GM23338 (cell line): ENCODE measurements at regions not wholly inside any gene's neighbourhood (a gene's known extent, or its start where the extent isn't known, plus 50 kb on each side); places are given as distances from the start of the nearest gene placed in this dataset.

ENCODE experiments used
- ATAC-seq: fragments of 200-7000 bp; cut with Tn5 transposase; 3 replicates; pipeline ENCODE4 v1.9.1; 2020
- DNase-seq: peaks from one replicate; pipeline ENCODE4 v3.0.0-alpha.2; 2015; ENCODE audit warnings: low spot score
- H2AFZ ChIP-seq: fragments of 200-600 bp; sonication (generic); 2 replicates; pipeline ENCODE4 v1.8.0; 2016; ENCODE audit warnings: antibody characterized with exemption, mild to moderate bottlenecking, moderate library complexity
- H3F3A ChIP-seq: fragments of 200-600 bp; sonication (generic); replicated peaks from 2 replicates; pipeline ENCODE4 v1.8.0; 2017; ENCODE audit warnings: antibody characterized with exemption, mixed run types, low read depth
- H3K27ac ChIP-seq: fragments of 200-600 bp; sonication (generic); 2 replicates; pipeline ENCODE4 v1.6.1; 2016; ENCODE audit warnings: low read depth
- H3K27me3 ChIP-seq: fragments of 200-600 bp; sonication (generic); 2 replicates; pipeline ENCODE4 v1.8.0; 2016; ENCODE audit warnings: mild to moderate bottlenecking, mixed run types, moderate library complexity; ENCODE audit not compliant: insufficient read depth
- H3K36me3 ChIP-seq: fragments of 200-600 bp; sonication (generic); 2 replicates; pipeline ENCODE4 v1.8.0; 2016; ENCODE audit warnings: mild to moderate bottlenecking; ENCODE audit not compliant: insufficient read depth
- H3K4me1 ChIP-seq: fragments of 200-600 bp; sonication (generic); 2 replicates; pipeline ENCODE4 v1.8.0; 2016; ENCODE audit warnings: mild to moderate bottlenecking, moderate library complexity; ENCODE audit not compliant: insufficient read depth
- H3K4me2 ChIP-seq: fragments of 200-600 bp; sonication (generic); 2 replicates; pipeline ENCODE4 v1.7.1; 2017; ENCODE audit warnings: mixed run types
- H3K4me3 ChIP-seq: fragments of 200-600 bp; sonication (generic); 2 replicates; pipeline ENCODE4 v1.6.1; 2016; ENCODE audit warnings: mixed run types
- H3K79me2 ChIP-seq: fragments of 200-600 bp; sonication (generic); replicated peaks from 2 replicates; pipeline ENCODE4 v1.8.0; 2017; ENCODE audit warnings: mild to moderate bottlenecking; ENCODE audit not compliant: insufficient read depth
- H3K9me2 ChIP-seq: fragments of 200-600 bp; sonication (generic); 2 replicates; pipeline ENCODE4 v1.8.0; 2017; ENCODE audit not compliant: insufficient read depth
- H4K20me1 ChIP-seq: fragments of 200-600 bp; sonication (generic); replicated peaks from 2 replicates; pipeline ENCODE4 v1.8.0; 2017; ENCODE audit warnings: mild to moderate bottlenecking; ENCODE audit not compliant: insufficient read depth
- H3K27ac Mint-ChIP-seq: 2 replicates; pipeline ENCODE4 v1.8.0; 2020; ENCODE audit warnings: inconsistent platforms, mild to moderate bottlenecking, moderate library complexity, mixed read lengths
- H3K27me3 Mint-ChIP-seq: 3 replicates; pipeline ENCODE4 v1.8.0; 2022; ENCODE audit warnings: low read depth, mild to moderate bottlenecking, moderate library complexity, mixed read lengths, inconsistent platforms; ENCODE audit not compliant: insufficient read depth, poor library complexity
- H3K36me3 Mint-ChIP-seq: 3 replicates; pipeline ENCODE4 v1.8.0; 2021; ENCODE audit warnings: low read depth, mild to moderate bottlenecking, inconsistent platforms, moderate library complexity, mixed read lengths
- H3K4me1 Mint-ChIP-seq: 3 replicates; pipeline ENCODE4 v1.8.0; 2020; ENCODE audit warnings: mild to moderate bottlenecking, inconsistent platforms, mixed read lengths
- H3K4me3 Mint-ChIP-seq: 3 replicates; pipeline ENCODE4 v1.8.0; 2021; ENCODE audit warnings: moderate library complexity, mild to moderate bottlenecking, inconsistent platforms, mixed read lengths
- H3K9me3 Mint-ChIP-seq: 3 replicates; pipeline ENCODE4 v1.8.0; 2020; ENCODE audit warnings: moderate library complexity, mild to moderate bottlenecking, inconsistent platforms, mixed read lengths
- CTCF ChIP-seq, 2 experiments: fragments of 200-600 bp in 1 of 2; sonication (generic) in 1 of 2; conservative IDR thresholded peaks; 2 replicates each; pipeline versions ENCODE4 v1.5.1 to v1.6.1; 2016 to 2017; ENCODE audit warnings: antibody characterized with exemption in 2 of 2, low read depth in 2 of 2, mild to moderate bottlenecking in 2 of 2, moderate library complexity in 1 of 2
- ETS1 ChIP-seq: IDR thresholded peaks from 2 replicates; pipeline ENCODE4 v1.6.1; 2016; ENCODE audit warnings: antibody characterized with exemption
- EZH2phosphoT487 ChIP-seq: fragments of 200-600 bp; sonication (generic); IDR thresholded peaks from one replicate; pipeline ENCODE4 v1.8.1; 2018; ENCODE audit warnings: antibody characterized with exemption; ENCODE audit not compliant: unreplicated experiment
- JUNB ChIP-seq: IDR thresholded peaks from one replicate; pipeline ENCODE4 v1.6.1; 2016; ENCODE audit warnings: antibody characterized with exemption; ENCODE audit not compliant: unreplicated experiment
- POLR2AphosphoS5 ChIP-seq: IDR thresholded peaks from 2 replicates; pipeline ENCODE4 v1.6.1; 2016; ENCODE audit warnings: antibody characterized with exemption, low read depth
- REST ChIP-seq: IDR thresholded peaks from one replicate; pipeline ENCODE4 v1.6.1; 2018; ENCODE audit warnings: antibody characterized with exemption; ENCODE audit not compliant: unreplicated experiment
- STAT1 ChIP-seq: IDR thresholded peaks from one replicate; pipeline ENCODE4 v1.6.1; 2016; ENCODE audit warnings: antibody characterized with exemption; ENCODE audit not compliant: unreplicated experiment
- ZNF114 ChIP-seq: fragments of 250-450 bp; sonication (Bioruptor Pico); IDR thresholded peaks from 2 replicates; pipeline ENCODE4 v1.5.0; 2020; ENCODE audit warnings: mild to moderate bottlenecking, moderate library complexity
- ZNF331 ChIP-seq: fragments of 250-450 bp; sonication (Bioruptor Pico); IDR thresholded peaks from 2 replicates; pipeline ENCODE4 v1.5.0; 2020; ENCODE audit warnings: low read depth, mild to moderate bottlenecking, moderate library complexity
- TF ChIP-seq, protein P1 (sequence below): fragments of 250-450 bp; sonication (Bioruptor Pico); IDR thresholded peaks from 2 replicates; pipeline ENCODE4 v1.5.0; 2020; ENCODE audit warnings: mild to moderate bottlenecking, moderate library complexity

GRCh38 chr4:158958489-158959270 lies 144.2 kb upstream of the RAPGEF2 start:
- H3K4me2 ChIP-seq: no peak overlapping the region
- Mint-ChIP-seq H3K4me1 (peaks cover 29% of the 10 kb centered on the region), H3K9me3 (peaks cover 7% of the 10 kb centered on the region; the same call in 1 of the 3 replicates), H3K4me3 (no peak overlapping the region), H3K27me3 (no peaks in the 10 kb centered on the region), H3K36me3 (peaks cover 6% of the 10 kb centered on the region; the same call in 2 of the 3 replicates), H3K27ac (no peak overlapping the region)
- no peaks in the 10 kb centered on the region for H3K27me3 ChIP-seq
- no peak overlapping the region for H3K4me3 ChIP-seq
- ATAC-seq (no peak; the same call in 1 of the 3 replicates), DNase-seq (no peak)
- no peaks in the 10 kb centered on the region for H3K9me2 ChIP-seq
- H3K27ac ChIP-seq: no peak overlapping the region
- H3F3A ChIP-seq: no peaks in the 10 kb centered on the region
- H4K20me1 ChIP-seq: no peaks in the 10 kb centered on the region
- H3K79me2 ChIP-seq: no peaks in the 10 kb centered on the region
- TF ChIP-seq ZNF331 (CRISPR knock-in tag) (no peak), JUNB (no peak), CTCF (conservative IDR thresholded peaks at IDR 0.05; ENCODE audit: low read depth in 2 of 2) (no peak), REST (no peak), ZNF114 (CRISPR knock-in tag) (no peak), STAT1 (no peak), POLR2AphosphoS5 (no peak), EZH2phosphoT487 (no peak), ETS1 (no peak)
- TF ChIP-seq, protein P1, sequence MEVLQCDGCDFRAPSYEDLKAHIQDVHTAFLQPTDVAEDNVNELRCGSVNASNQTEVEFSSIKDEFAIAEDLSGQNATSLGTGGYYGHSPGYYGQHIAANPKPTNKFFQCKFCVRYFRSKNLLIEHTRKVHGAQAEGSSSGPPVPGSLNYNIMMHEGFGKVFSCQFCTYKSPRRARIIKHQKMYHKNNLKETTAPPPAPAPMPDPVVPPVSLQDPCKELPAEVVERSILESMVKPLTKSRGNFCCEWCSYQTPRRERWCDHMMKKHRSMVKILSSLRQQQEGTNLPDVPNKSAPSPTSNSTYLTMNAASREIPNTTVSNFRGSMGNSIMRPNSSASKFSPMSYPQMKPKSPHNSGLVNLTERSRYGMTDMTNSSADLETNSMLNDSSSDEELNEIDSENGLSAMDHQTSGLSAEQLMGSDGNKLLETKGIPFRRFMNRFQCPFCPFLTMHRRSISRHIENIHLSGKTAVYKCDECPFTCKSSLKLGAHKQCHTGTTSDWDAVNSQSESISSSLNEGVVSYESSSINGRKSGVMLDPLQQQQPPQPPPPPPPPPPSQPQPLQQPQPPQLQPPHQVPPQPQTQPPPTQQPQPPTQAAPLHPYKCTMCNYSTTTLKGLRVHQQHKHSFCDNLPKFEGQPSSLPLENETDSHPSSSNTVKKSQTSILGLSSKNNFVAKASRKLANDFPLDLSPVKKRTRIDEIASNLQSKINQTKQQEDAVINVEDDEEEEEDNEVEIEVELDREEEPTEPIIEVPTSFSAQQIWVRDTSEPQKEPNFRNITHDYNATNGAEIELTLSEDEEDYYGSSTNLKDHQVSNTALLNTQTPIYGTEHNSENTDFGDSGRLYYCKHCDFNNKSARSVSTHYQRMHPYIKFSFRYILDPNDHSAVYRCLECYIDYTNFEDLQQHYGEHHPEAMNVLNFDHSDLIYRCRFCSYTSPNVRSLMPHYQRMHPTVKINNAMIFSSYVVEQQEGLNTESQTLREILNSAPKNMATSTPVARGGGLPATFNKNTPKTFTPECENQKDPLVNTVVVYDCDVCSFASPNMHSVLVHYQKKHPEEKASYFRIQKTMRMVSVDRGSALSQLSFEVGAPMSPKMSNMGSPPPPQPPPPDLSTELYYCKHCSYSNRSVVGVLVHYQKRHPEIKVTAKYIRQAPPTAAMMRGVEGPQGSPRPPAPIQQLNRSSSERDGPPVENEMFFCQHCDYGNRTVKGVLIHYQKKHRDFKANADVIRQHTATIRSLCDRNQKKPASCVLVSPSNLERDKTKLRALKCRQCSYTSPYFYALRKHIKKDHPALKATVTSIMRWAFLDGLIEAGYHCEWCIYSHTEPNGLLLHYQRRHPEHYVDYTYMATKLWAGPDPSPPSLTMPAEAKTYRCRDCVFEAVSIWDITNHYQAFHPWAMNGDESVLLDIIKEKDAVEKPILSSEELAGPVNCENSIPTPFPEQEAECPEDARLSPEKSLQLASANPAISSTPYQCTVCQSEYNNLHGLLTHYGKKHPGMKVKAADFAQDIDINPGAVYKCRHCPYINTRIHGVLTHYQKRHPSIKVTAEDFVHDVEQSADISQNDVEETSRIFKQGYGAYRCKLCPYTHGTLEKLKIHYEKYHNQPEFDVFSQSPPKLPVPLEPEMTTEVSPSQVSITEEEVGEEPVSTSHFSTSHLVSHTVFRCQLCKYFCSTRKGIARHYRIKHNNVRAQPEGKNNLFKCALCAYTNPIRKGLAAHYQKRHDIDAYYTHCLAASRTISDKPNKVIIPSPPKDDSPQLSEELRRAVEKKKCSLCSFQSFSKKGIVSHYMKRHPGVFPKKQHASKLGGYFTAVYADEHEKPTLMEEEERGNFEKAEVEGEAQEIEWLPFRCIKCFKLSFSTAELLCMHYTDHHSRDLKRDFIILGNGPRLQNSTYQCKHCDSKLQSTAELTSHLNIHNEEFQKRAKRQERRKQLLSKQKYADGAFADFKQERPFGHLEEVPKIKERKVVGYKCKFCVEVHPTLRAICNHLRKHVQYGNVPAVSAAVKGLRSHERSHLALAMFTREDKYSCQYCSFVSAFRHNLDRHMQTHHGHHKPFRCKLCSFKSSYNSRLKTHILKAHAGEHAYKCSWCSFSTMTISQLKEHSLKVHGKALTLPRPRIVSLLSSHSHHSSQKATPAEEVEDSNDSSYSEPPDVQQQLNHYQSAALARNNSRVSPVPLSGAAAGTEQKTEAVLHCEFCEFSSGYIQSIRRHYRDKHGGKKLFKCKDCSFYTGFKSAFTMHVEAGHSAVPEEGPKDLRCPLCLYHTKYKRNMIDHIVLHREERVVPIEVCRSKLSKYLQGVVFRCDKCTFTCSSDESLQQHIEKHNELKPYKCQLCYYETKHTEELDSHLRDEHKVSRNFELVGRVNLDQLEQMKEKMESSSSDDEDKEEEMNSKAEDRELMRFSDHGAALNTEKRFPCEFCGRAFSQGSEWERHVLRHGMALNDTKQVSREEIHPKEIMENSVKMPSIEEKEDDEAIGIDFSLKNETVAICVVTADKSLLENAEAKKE: no peak
- no peak overlapping the region; the same call in 1 of the 2 replicates for H2AFZ ChIP-seq
- no peaks in the 10 kb centered on the region for H3K36me3 ChIP-seq
- H3K4me1 ChIP-seq: peaks cover 11% of the 10 kb centered on the region
